ENCODE measurements at regions not wholly inside any gene's neighbourhood (a gene's known extent, or its start where the extent isn't known, plus 50 kb on each side); places are given as distances from the start of the nearest gene placed in this dataset.
"Not testable (repeated sequence)": the region's sequence is repeated elsewhere in the genome, so short reads cannot be mapped to it uniquely, and the experiment has no call there.

DNA sequence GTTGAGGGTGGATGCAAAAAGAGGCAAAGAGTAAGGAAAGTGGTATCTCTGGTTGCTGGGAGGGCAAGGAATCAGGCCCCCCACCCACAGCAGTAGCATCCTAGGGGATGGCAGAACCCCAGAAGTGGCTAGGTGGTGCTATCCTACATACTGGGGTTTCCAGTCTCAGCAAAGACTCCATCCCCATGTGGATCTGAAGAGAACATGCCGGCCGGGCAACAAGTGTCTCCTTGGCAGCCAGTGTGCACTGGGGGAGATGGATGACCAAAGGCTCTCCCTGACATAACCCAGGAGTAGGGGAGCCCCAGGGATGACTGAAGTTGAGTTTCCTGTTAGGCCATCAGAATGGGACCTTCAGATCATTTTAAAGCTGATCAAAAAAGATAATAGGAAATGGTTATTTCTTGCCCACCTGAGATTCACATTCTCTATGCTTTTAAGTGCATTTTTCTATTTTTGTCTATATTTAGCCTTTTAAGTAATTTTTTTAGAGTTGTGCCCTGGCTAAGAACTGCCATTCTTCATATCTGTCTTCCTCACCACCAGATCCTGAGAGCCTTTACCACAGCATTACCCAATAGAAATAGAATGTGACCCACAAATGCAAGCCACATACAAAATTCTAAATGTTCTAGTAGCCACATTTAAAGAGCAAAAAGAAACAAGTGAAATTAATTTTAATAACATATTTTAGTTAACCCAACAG is 78.7 kb upstream of the SMIM23 start:
- no peak for DNase-seq

DNA sequence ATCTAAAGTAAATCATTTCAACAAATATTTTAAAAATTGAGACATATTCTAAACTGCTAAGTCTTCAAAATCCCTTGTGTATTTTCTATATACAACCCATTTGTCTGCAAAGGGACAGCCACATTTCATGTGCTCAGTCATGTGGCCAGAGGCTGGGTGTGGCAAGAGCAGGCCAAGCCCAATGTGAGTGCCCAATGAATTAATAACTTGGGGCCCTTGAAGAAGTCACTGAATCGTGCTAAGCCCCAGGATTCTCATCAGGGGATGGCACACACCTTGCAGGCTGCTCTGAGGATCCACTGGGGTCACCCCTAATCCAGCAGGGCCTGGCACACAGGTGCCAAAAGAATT is 78.2 kb upstream of the SMIM23 start:
- DNase-seq = no peak

DNA sequence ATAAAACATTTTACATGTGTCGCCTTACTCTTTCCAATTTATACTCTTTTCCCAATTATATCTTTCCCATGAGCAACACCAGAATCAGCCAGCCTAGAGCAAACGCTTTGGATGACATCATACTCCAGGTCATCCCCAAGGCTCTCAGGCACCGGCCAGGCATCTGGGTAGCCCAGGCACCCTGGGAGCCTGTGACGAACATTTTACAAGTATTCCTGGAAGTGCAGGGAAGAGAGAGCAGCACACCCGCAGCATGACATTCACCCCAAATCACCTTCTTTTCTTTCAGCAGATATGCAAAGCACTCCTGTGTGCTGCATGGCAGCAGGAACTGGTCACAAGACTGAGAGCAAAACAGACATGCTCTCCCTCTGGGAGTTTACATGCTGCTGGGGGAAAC is 75.7 kb upstream of the SMIM23 start:
- DNase-seq = no peak

DNA sequence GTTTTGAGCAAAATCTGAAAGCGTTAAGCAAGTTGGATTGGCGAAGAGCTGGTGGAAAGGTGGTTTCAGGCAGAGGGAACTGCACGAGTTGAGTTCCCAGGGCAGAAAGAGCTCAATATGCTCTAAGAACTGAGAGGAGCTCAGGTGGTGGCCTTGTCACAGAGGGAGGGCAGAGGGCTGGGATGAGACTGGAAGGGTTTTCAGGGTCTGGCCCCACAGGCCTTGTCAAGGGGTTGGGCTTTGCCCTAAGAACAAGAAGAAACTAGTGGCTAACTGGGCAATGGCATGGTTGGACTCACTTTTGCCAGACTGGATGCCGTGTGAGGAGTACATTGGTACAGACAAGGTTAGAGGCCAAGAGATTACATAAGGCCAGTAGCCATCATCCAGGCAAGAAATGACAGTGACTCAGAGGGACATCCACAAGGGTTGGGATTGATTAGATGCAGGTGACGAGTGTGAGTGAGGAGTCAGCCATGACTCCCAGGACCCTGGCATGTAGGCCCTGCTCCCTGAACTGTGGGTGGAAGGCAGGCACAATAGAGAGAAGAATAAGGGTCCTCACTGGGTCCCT is 75.1 kb upstream of the SMIM23 start:
- DNase-seq = no peak

DNA sequence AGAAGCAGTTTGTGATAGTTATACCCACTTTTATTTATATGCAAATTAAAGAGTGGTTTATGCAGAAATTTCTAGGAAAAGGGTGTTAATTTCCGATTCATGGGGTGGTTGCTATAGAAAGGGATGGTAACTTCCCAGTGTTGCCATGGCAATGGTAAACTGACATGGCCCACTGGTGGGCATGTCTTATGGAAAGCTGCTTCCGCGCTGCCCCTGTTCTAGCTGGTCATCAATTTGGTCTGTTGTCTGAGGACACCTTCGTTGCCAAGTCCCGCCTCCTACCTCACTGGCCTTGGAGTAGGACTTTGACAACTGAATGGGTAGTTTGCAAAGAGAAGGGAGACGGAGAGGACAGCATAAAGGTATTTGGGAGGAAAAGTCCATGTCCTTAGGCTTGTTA is 74.0 kb upstream of the SMIM23 start:
- DNase-seq = no peak

DNA sequence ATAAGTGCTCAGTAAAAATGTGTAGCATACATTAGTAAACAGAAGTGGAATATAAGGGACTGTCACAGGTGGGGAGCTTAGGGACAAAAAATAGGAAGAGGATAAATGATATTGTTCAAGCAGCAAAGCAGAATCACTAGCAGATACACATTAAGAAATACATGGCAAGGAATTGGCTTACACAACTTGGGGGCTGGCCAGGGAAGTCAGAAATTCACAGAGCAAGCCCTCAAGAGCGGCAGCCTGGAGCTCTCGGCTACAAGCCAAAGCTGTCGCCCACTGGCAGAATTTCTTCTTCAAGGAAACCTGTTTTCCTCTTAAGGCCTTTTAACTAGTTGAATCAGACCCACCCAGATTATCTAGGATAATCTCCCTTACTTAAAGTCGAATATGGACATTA is 73.0 kb upstream of the SMIM23 start:
- no peak for DNase-seq

DNA sequence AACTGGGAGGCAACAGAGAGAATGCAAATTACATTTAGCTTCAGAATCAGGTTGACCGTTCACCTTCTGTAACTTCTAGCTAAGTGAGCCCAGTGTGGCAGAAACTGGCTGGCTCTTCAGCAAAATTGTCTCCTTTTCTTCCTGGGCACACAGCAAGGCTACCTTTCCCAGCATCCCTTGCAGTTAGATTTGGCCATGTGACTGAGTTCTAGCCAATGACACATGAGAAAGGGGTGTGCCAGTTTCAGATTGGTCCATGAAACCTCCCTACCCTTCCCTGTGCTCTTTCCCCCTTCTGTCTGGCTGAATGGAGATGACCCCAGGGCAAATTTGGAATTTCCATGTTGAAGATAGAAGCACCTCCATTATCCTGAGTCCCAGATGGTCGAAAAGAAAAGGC is 72.5 kb upstream of the SMIM23 start:
- DNase-seq = no peak

DNA sequence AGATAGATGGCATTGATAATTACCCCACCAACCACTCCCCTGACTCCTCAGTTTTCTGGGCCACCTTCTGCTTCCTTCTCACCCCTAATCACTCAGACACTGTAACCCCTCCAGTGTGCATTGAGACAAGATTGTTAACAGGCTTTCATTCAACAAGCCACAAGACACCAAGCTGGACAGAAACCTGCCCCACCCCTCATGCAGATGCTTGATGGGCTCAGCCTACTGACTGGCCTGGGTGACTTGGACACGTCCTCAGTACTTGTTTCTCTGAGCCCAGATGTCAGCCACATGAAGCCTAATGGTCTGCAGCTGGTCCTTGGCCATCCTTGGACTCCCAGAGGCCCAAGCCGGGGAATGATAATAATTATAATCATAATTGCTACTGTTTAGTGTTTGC is 71.4 kb upstream of the SMIM23 start:
- DNase-seq = no peak

DNA sequence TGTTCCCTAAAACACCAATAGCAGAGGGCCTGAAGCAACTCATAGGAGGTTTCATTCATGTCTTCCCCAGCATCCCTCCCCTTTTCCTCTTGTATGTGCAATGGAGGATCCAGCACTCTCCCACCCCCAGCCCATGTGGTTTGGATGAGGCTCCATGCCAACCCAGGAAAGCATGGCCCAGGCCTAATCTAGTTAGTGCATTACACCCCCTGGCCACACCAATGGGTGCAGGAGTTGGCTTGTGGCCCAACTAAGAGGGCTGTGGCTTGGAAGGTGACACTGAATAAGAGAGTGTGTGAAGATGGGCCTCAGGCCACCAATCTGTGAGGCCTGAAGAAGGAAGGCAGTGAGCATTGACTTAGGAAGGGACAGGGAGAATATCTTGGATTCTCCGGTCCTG is 70.8 kb upstream of the SMIM23 start:
- no peak for DNase-seq

DNA sequence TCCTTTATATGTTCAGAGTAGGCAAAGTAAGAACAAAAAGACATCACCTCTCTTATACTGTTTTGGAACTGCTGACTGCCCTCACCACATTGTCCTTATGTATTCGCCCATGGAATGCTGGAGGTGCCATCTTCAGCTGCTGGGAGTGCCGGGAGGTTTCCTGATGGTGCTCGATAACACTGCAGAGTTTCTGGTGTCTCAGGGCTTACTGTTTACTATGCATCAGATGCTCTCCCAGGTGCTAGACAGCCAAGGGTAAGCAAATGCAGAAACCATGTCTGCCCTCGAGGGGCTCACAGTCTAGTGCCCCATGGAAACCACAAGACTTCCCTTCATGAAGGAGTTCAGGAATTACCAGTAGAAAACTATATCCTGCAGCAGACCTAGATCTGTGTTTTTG is 70.1 kb upstream of the SMIM23 start:
- DNase-seq = no peak

DNA sequence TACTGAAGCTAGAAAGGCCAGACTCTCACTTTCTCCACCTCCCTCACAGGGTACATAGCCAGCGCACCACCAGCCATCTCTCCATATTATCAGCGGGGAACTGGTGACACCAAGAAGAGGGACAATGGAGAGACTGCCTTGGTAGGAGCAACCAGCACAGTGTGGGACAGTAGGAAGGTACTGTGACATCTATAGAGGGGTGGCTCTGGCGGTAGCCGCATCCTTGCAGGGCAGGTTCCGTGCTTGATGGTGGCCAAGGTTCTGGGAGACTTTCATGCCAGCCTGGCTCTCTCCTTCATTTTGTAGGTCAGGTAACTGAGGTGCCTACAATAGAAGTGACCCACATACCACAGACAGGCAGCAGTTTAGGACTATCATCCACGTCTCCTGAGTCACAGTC is 65.5 kb upstream of the SMIM23 start:
- DNase-seq = no peak

DNA sequence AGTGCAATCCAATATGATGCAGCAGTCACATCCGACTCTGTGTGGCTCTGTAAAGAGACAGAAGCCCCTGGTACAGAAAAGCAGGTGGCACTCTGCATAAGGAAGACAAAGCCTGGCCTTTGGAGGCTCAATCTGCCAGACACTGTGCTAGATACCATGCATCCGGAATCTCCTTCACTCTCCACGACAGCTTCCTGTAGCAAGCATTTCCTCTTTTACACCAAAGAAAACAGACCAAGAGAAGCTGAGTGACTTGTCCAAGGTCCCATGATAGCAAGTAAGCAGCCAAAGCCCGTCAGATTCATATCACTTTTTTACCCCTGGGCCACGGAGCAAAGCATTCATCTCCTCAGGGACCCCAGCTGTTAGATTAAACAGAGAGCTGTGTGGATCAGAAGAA is 64.2 kb upstream of the SMIM23 start:
- DNase-seq = no peak

DNA sequence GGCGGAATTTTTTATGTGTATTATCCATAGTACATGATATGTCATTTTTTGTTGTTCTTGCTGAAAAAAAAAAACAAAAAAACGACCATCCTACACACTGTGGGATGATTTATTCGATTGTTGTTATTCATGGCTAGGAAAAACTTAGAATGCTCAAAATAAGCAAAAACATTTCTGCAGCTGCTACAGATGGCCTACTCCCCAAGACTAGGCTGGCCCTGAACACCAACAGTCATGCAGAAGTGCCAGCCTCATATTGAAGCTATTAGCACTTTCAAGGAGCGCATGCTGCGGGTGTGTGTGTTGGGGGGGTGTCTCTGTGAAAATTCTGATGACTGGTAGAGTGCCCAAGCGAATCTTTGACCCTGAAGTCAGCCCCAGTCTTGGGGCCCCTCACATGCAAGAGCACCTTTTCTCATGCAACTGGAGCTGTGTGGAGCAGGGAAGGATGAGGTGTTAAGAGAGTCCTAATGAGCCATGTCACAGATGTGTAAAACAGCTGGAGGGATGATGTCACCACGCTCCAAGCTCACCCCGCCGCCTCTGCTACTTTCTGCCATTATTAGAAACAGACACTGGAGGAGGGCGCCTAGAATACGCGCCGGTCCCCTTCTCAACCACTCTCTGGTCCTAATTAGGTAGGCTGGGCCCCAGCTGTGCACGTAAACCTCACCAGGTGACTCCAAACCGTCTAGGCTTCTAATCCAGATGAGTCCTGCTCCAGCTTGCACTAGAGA is 61.0 kb upstream of the SMIM23 start:
- no peak for DNase-seq

DNA sequence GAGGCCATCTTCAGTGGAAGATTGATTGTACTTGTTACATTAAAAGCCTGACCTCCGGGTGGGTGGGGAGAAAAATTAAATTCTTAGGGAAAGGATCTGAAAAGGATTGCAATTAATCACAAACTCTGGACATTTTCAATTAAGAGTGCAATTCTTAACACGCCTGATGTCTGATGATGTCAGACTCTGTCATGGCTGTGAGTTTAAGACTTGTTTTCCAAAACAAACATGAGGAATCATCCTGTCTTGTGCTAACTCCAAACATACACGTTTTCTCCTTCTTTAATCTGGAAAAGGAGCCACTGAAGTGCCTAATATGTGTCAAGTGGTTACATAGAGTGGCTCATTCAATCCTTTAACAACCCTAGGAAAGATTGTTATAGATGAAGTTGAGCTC is 60.4 kb upstream of the SMIM23 start:
- DNase-seq = no peak

DNA sequence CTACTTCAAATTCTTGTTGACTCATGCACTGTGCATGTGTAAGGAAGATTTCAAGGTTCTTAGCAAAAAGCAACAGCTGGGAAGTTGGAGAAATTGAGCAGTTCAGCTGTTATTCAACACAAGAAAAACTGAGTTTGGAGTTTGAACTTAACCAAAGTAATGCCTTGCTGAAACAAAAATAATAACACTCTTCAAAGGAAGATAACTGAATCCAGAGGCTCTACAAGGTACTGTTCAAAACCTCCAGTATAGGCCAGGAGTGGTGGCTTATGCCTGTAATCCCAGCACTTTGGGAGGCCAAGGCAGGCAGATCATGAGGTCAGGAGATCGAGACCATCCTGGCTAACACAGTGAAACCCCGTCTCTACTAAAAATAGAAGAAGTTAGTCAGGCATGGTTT is 58.8 kb upstream of the SMIM23 start:
- DNase-seq = not testable (repeated sequence)

DNA sequence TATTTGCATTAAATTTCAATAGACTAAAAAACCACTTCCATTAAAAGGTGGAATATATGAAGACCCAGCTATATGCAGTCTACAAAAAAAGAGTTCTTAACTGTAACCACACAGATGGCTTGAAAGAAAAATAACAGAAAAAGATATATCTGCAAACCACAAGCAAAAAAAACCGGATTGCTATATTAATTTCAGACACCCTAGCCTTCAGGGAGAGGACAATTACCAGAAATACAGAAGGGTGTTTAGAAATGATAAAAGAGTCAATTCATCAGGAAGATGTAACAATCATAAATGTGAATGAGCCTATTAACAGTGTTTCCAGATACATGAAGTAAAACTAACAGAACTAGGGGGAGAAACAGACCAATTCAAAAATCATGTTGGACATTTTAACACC is 56.9 kb upstream of the SMIM23 start:
- no peak for DNase-seq
